Activated T-cell treated with anti-CD3 and anti-CD28 coated beads, Interleukin-2, amount 50 U/mL, for 4 hours (primary cell): ENCODE measurements at regions not wholly inside any gene's neighbourhood (a gene's known extent, or its start where the extent isn't known, plus 50 kb on each side); places are given as distances from the start of the nearest gene placed in this dataset.

Experiments used
- ATAC-seq, 2 donors: fragments of 200-7000 bp; cut with Tn5 transposase; one replicate each; pipeline ENCODE4 v1.10.0; 2021
- DNase-seq: peaks from one replicate; pipeline ENCODE4 v3.0.0-alpha.2; 2020
- H3K27me3 Mint-ChIP-seq: one replicate; pipeline ENCODE4 v1.8.0; 2021; ENCODE audit warnings: low read depth, mixed read lengths
- H3K36me3 Mint-ChIP-seq: one replicate; pipeline ENCODE4 v1.8.0; 2022; ENCODE audit warnings: mixed read lengths; ENCODE audit not compliant: insufficient read depth
- H3K4me1 Mint-ChIP-seq: one replicate; pipeline ENCODE4 v1.8.0; 2021; ENCODE audit warnings: low read depth, mixed read lengths
- H3K4me3 Mint-ChIP-seq: one replicate; pipeline ENCODE4 v1.8.0; 2021; ENCODE audit warnings: mild to moderate bottlenecking, moderate library complexity, mixed read lengths
- H3K9me3 Mint-ChIP-seq: one replicate; pipeline ENCODE4 v1.8.0; 2021; ENCODE audit warnings: mixed read lengths

- DNase-seq, result no peak
- ATAC-seq, result peak; percentile 25 to 35
- Mint-ChIP-seq H3K36me3 (peaks cover 4% of the 10 kb centered on the region), H3K9me3 (peaks cover 9% of the 10 kb centered on the region), H3K4me1 (peaks cover 96% of the 10 kb centered on the region), H3K4me3 (peak overlapping the region; percentile 64), H3K27me3 (no peaks in the 10 kb centered on the region)
These were observed 62.7 kb upstream of the RUNX3 start for GRCh38 chr1:24992761-24993211.

- DNase-seq (no peak), ATAC-seq (peak; percentile 24)
- Mint-ChIP-seq H3K4me3 (peak overlapping the region; percentile 64), H3K36me3 (peaks cover 2% of the 10 kb centered on the region), H3K9me3 (peaks cover 7% of the 10 kb centered on the region), H3K27me3 (no peaks in the 10 kb centered on the region), H3K4me1 (peaks cover 96% of the 10 kb centered on the region)
These were observed 62.2 kb upstream of the RUNX3 start for GRCh38 chr1:24992124-24992760.

- ATAC-seq (peak; percentile 36 to 41), DNase-seq (no peak)
- H3K36me3 Mint-ChIP-seq, result no peaks in the 10 kb centered on the region
- no peaks in the 10 kb centered on the region for H3K27me3 Mint-ChIP-seq
- H3K9me3 Mint-ChIP-seq, result peaks cover 1% of the 10 kb centered on the region
- H3K4me3 Mint-ChIP-seq, result peak overlapping the region; percentile 55
- H3K4me1 Mint-ChIP-seq, result peaks cover 94% of the 10 kb centered on the region
These were observed 61.6 kb upstream of the RUNX3 start for GRCh38 chr1:24991697-24992096.

- no peaks in the 10 kb centered on the region for H3K27me3 Mint-ChIP-seq
- no peaks in the 10 kb centered on the region for H3K36me3 Mint-ChIP-seq
- DNase-seq, result no peak
- H3K9me3 Mint-ChIP-seq, result no peaks in the 10 kb centered on the region
- H3K4me3 Mint-ChIP-seq, result no peak overlapping the region
- peak in 1 of 2 donors; percentile 7 for ATAC-seq
- peaks cover 92% of the 10 kb centered on the region for H3K4me1 Mint-ChIP-seq
These were observed 60.9 kb upstream of the RUNX3 start for GRCh38 chr1:24990779-24991641.

GRCh38 chr1:24990136-24990535 is 60.1 kb upstream of the RUNX3 start:
- ATAC-seq (no peak), DNase-seq (no peak)
- no peaks in the 10 kb centered on the region for H3K36me3 Mint-ChIP-seq
- H3K9me3 Mint-ChIP-seq, result no peaks in the 10 kb centered on the region
- H3K27me3 Mint-ChIP-seq, result no peaks in the 10 kb centered on the region
- peaks cover 92% of the 10 kb centered on the region for H3K4me1 Mint-ChIP-seq
- H3K4me3 Mint-ChIP-seq, result no peak overlapping the region

- Mint-ChIP-seq H3K9me3 (no peaks in the 10 kb centered on the region), H3K4me3 (no peak overlapping the region), H3K36me3 (no peaks in the 10 kb centered on the region), H3K4me1 (peaks cover 92% of the 10 kb centered on the region), H3K27me3 (no peaks in the 10 kb centered on the region)
- no peak for DNase-seq
- no peak for ATAC-seq
These were observed 59.0 kb upstream of the RUNX3 start for GRCh38 chr1:24989082-24989481.

- Mint-ChIP-seq H3K9me3 (no peaks in the 10 kb centered on the region), H3K4me3 (no peak overlapping the region), H3K36me3 (no peaks in the 10 kb centered on the region), H3K4me1 (peaks cover 92% of the 10 kb centered on the region), H3K27me3 (no peaks in the 10 kb centered on the region)
- ATAC-seq (no peak), DNase-seq (no peak)
These were observed 58.5 kb upstream of the RUNX3 start for GRCh38 chr1:24988558-24988912.

- ATAC-seq (peak; percentile 68 to 73), DNase-seq (no peak)
- Mint-ChIP-seq H3K9me3 (no peaks in the 10 kb centered on the region), H3K27me3 (no peaks in the 10 kb centered on the region), H3K36me3 (no peaks in the 10 kb centered on the region), H3K4me3 (no peak overlapping the region), H3K4me1 (peaks cover 92% of the 10 kb centered on the region)
These were observed 57.9 kb upstream of the RUNX3 start for GRCh38 chr1:24987875-24988557.

GRCh38 chr1:24987424-24987823 is 57.3 kb upstream of the RUNX3 start:
- no peak overlapping the region for H3K4me3 Mint-ChIP-seq
- no peaks in the 10 kb centered on the region for H3K27me3 Mint-ChIP-seq
- ATAC-seq, result no peak
- no peaks in the 10 kb centered on the region for H3K9me3 Mint-ChIP-seq
- no peak for DNase-seq
- no peaks in the 10 kb centered on the region for H3K36me3 Mint-ChIP-seq
- H3K4me1 Mint-ChIP-seq, result peaks cover 92% of the 10 kb centered on the region

- Mint-ChIP-seq H3K4me3 (no peak overlapping the region), H3K4me1 (peaks cover 91% of the 10 kb centered on the region), H3K9me3 (no peaks in the 10 kb centered on the region), H3K36me3 (no peaks in the 10 kb centered on the region), H3K27me3 (no peaks in the 10 kb centered on the region)
- DNase-seq, result no peak
- ATAC-seq, result no peak
These were observed 56.4 kb upstream of the RUNX3 start for GRCh38 chr1:24986372-24986965.

- peaks cover 90% of the 10 kb centered on the region for H3K4me1 Mint-ChIP-seq
- no peaks in the 10 kb centered on the region for H3K36me3 Mint-ChIP-seq
- no peak for ATAC-seq
- H3K27me3 Mint-ChIP-seq, result no peaks in the 10 kb centered on the region
- no peak overlapping the region for H3K4me3 Mint-ChIP-seq
- no peak for DNase-seq
- H3K9me3 Mint-ChIP-seq, result no peaks in the 10 kb centered on the region
These were observed 55.7 kb upstream of the RUNX3 start for GRCh38 chr1:24985737-24986136.

- ATAC-seq, result peak; percentile 13 to 42
- H3K4me1 Mint-ChIP-seq, result peaks cover 90% of the 10 kb centered on the region
- H3K9me3 Mint-ChIP-seq, result no peaks in the 10 kb centered on the region
- no peaks in the 10 kb centered on the region for H3K36me3 Mint-ChIP-seq
- no peak for DNase-seq
- no peak overlapping the region for H3K4me3 Mint-ChIP-seq
- no peaks in the 10 kb centered on the region for H3K27me3 Mint-ChIP-seq
These were observed 54.9 kb upstream of the RUNX3 start for GRCh38 chr1:24984800-24985522.

GRCh38 chr1:24984300-24984699 is 54.2 kb upstream of the RUNX3 start:
- no peak for ATAC-seq
- H3K36me3 Mint-ChIP-seq, result no peaks in the 10 kb centered on the region
- no peak for DNase-seq
- H3K4me3 Mint-ChIP-seq, result no peak overlapping the region
- peaks cover 90% of the 10 kb centered on the region for H3K4me1 Mint-ChIP-seq
- no peaks in the 10 kb centered on the region for H3K9me3 Mint-ChIP-seq
- no peaks in the 10 kb centered on the region for H3K27me3 Mint-ChIP-seq
